Muscle layer of duodenum (tissue), 2 donors: ENCODE measurements at regions not wholly inside any gene's neighbourhood (a gene's known extent, or its start where the extent isn't known, plus 50 kb on each side); places are given as distances from the start of the nearest gene placed in this dataset.

Experiments
- H3K27ac ChIP-seq: one replicate; pipeline ENCODE4 v1.7.0; 2013; ENCODE audit warnings: mild to moderate bottlenecking, low read length
- H3K27me3 ChIP-seq: one replicate; pipeline ENCODE4 v1.7.0; 2013; ENCODE audit warnings: low read depth, mild to moderate bottlenecking, control low read depth, low read length
- H3K36me3 ChIP-seq, 2 donors: one replicate each; pipeline ENCODE4 v1.7.0; 2013; ENCODE audit warnings: low read length in 2 of 2, control low read depth in 1 of 2, mild to moderate bottlenecking in 1 of 2; ENCODE audit not compliant: insufficient read depth in 2 of 2, control insufficient read depth in 1 of 2
- H3K4me1 ChIP-seq, 2 donors: one replicate each; pipeline ENCODE4 v1.7.0; 2013; ENCODE audit warnings: low read length in 2 of 2, mild to moderate bottlenecking in 2 of 2, control low read depth in 1 of 2, moderate library complexity in 1 of 2; ENCODE audit not compliant: insufficient read depth in 2 of 2, control insufficient read depth in 1 of 2
- H3K4me3 ChIP-seq, 2 donors: one replicate each; pipeline ENCODE4 v1.7.0; 2013; ENCODE audit warnings: low read length in 2 of 2, low read depth in 1 of 2, mild to moderate bottlenecking in 1 of 2
- H3K9me3 ChIP-seq, 2 donors: one replicate each; pipeline ENCODE4 v1.7.0; 2013; ENCODE audit warnings: low read length in 2 of 2, control low read depth in 1 of 2, mild to moderate bottlenecking in 1 of 2; ENCODE audit not compliant: control insufficient read depth in 1 of 2
- donor health status: healthy.

- Histone ChIP-seq H3K9me3 (no peaks in the 10 kb centered on the region), H3K27ac (no peak overlapping the region), H3K27me3 (no peaks in the 10 kb centered on the region)
Measured at GRCh38 chr10:31618541-31619291, 299.7 kb downstream of the ZEB1 start.

GRCh38 chr10:31617757-31618156 lies 298.7 kb downstream of the ZEB1 start:
- H3K4me3 ChIP-seq: no peak overlapping the region
- peaks cover 3 to 29% of the 10 kb centered on the region in 2 donors for H3K4me1 ChIP-seq
- H3K36me3 ChIP-seq: no peaks in the 10 kb centered on the region
- H3K27me3 ChIP-seq: no peaks in the 10 kb centered on the region
- no peaks in the 10 kb centered on the region for H3K9me3 ChIP-seq
- H3K27ac ChIP-seq: no peak overlapping the region

More at GRCh38 chr10:31618541-31619291, 299.7 kb downstream of the ZEB1 start:
- Histone ChIP-seq H3K4me3 (no peak overlapping the region), H3K4me1 (peaks cover 3 to 34% of the 10 kb centered on the region in 2 donors), H3K36me3 (no peaks in the 10 kb centered on the region)

- no peak overlapping the region for H3K4me3 ChIP-seq
- no peak overlapping the region for H3K27ac ChIP-seq
- H3K4me1 ChIP-seq: peaks cover 3 to 28% of the 10 kb centered on the region in 2 donors
- no peaks in the 10 kb centered on the region for H3K9me3 ChIP-seq
- H3K36me3 ChIP-seq: no peaks in the 10 kb centered on the region
- H3K27me3 ChIP-seq: no peaks in the 10 kb centered on the region
Measured at GRCh38 chr10:31617133-31617532, 298.1 kb downstream of the ZEB1 start.

- Histone ChIP-seq H3K36me3 (no peaks in the 10 kb centered on the region), H3K27me3 (no peaks in the 10 kb centered on the region), H3K4me1 (peaks cover 0 to 21% of the 10 kb centered on the region in 2 donors), H3K4me3 (no peak overlapping the region), H3K27ac (no peak overlapping the region), H3K9me3 (no peaks in the 10 kb centered on the region)
Measured at GRCh38 chr10:31615129-31615528, 296.1 kb downstream of the ZEB1 start.

- Histone ChIP-seq H3K4me3 (no peak overlapping the region), H3K4me1 (peaks cover 0 to 16% of the 10 kb centered on the region in 2 donors), H3K36me3 (no peaks in the 10 kb centered on the region), H3K27me3 (no peaks in the 10 kb centered on the region), H3K9me3 (no peaks in the 10 kb centered on the region), H3K27ac (no peak overlapping the region)
Measured at GRCh38 chr10:31614611-31615010, 295.6 kb downstream of the ZEB1 start.

- Histone ChIP-seq H3K4me1 (peaks cover 0 to under 1% of the 10 kb centered on the region in 2 donors), H3K4me3 (no peak overlapping the region), H3K27ac (no peak overlapping the region), H3K36me3 (no peaks in the 10 kb centered on the region), H3K9me3 (no peaks in the 10 kb centered on the region), H3K27me3 (no peaks in the 10 kb centered on the region)
Measured at GRCh38 chr10:31612082-31612481, 293.1 kb downstream of the ZEB1 start.

- H3K9me3 ChIP-seq: no peaks in the 10 kb centered on the region
- H3K27me3 ChIP-seq: no peaks in the 10 kb centered on the region
- no peaks in the 10 kb centered on the region for H3K36me3 ChIP-seq
- no peak overlapping the region for H3K4me3 ChIP-seq
- no peak overlapping the region for H3K27ac ChIP-seq
- H3K4me1 ChIP-seq: peaks cover 0 to 9% of the 10 kb centered on the region in 2 donors
Measured at GRCh38 chr10:31611161-31611560, 292.1 kb downstream of the ZEB1 start.

GRCh38 chr10:31607481-31607880 lies 288.5 kb downstream of the ZEB1 start:
- H3K4me3 ChIP-seq: no peak overlapping the region
- no peak overlapping the region for H3K27ac ChIP-seq
- no peaks in the 10 kb centered on the region for H3K36me3 ChIP-seq
- H3K4me1 ChIP-seq: peaks cover 0 to 23% of the 10 kb centered on the region in 2 donors
- H3K27me3 ChIP-seq: no peaks in the 10 kb centered on the region
- no peaks in the 10 kb centered on the region for H3K9me3 ChIP-seq

- H3K36me3 ChIP-seq: no peaks in the 10 kb centered on the region
- no peak overlapping the region for H3K27ac ChIP-seq
- no peak overlapping the region for H3K4me3 ChIP-seq
- no peaks in the 10 kb centered on the region for H3K9me3 ChIP-seq
- peaks cover 0 to 24% of the 10 kb centered on the region in 2 donors for H3K4me1 ChIP-seq
- no peaks in the 10 kb centered on the region for H3K27me3 ChIP-seq
Measured at GRCh38 chr10:31606841-31607240, 287.8 kb downstream of the ZEB1 start.

- no peaks in the 10 kb centered on the region for H3K27me3 ChIP-seq
- no peak overlapping the region for H3K4me3 ChIP-seq
- H3K36me3 ChIP-seq: no peaks in the 10 kb centered on the region
- H3K27ac ChIP-seq: no peak overlapping the region
- H3K9me3 ChIP-seq: no peaks in the 10 kb centered on the region
- peaks cover 0 to 24% of the 10 kb centered on the region in 2 donors for H3K4me1 ChIP-seq
Measured at GRCh38 chr10:31605861-31606525, 287.0 kb downstream of the ZEB1 start.

- no peaks in the 10 kb centered on the region for H3K9me3 ChIP-seq
- no peak overlapping the region for H3K4me3 ChIP-seq
- no peaks in the 10 kb centered on the region for H3K36me3 ChIP-seq
- no peaks in the 10 kb centered on the region for H3K27me3 ChIP-seq
- peaks cover 0 to 24% of the 10 kb centered on the region in 2 donors for H3K4me1 ChIP-seq
- no peak overlapping the region for H3K27ac ChIP-seq
Measured at GRCh38 chr10:31605426-31605825, 286.4 kb downstream of the ZEB1 start.
